SK-N-SH (cell line): ENCODE measurements at regions not wholly inside any gene's neighbourhood (a gene's known extent, or its start where the extent isn't known, plus 50 kb on each side); places are given as distances from the start of the nearest gene placed in this dataset.

ENCODE experiments used
- CTCF ChIA-PET: fragments of 300-600, 350-600 bp; formaldehyde crosslinking; extraction: SDS; loops from one replicate; lab custom pipeline; 2021; lab: Yijun Ruan, JAX
- POLR2A ChIA-PET: fragments of 350-600 bp; sonication (Branson Sonifier 250); formaldehyde crosslinking; extraction: SDS; loops from one replicate; lab custom pipeline; 2020; ENCODE audit warnings: antibody characterized with exemption, inconsistent platforms; lab: Yijun Ruan, JAX
- DNase-seq: peaks from one replicate; pipeline ENCODE4 v3.0.0; 2012
- H2AFZ ChIP-seq: fragments of 200-600 bp; sonication (generic); 2 replicates; pipeline ENCODE4 v1.8.1; 2016; ENCODE audit warnings: antibody characterized with exemption, mild to moderate bottlenecking, low read depth
- H3F3A ChIP-seq: fragments of 200-600 bp; sonication (generic); replicated peaks from 2 replicates; pipeline ENCODE3; 2016; ENCODE audit warnings: antibody characterized with exemption, mild to moderate bottlenecking; ENCODE audit not compliant: insufficient read depth
- H3K27ac ChIP-seq, 2 experiments: fragments of 200-500 bp in 1 of 2; fragments of 200-600 bp in 1 of 2; sonication (Bioruptor generic) in 1 of 2; sonication (generic), shearing (Covaris generic) in 1 of 2; 2 replicates each; pipeline versions ENCODE4 v1.5.1 to v1.6.1; 2014 to 2016; ENCODE audit warnings: low read depth in 2 of 2, inconsistent platforms in 1 of 2, low read length in 1 of 2, mild to moderate bottlenecking in 1 of 2, mixed read lengths in 1 of 2
- H3K27me3 ChIP-seq: fragments of 200-600 bp; sonication (generic), shearing (Covaris generic); 2 replicates; pipeline ENCODE4 v1.6.1; 2016; ENCODE audit warnings: mixed run types; ENCODE audit not compliant: insufficient read depth
- H3K36me3 ChIP-seq, 2 experiments: fragments of 200-500 bp in 1 of 2; fragments of 200-600 bp in 1 of 2; sonication (Bioruptor generic) in 1 of 2; sonication (generic) in 1 of 2; replicated peaks in 1 of 2; 2 replicates each; pipeline versions ENCODE3 to v1.5.1; 2014 to 2016; ENCODE audit warnings: low read length in 1 of 2, mild to moderate bottlenecking in 1 of 2; ENCODE audit not compliant: insufficient read depth in 2 of 2, control insufficient read depth in 1 of 2
- H3K4me1 ChIP-seq, 2 experiments: fragments of 200-500 bp in 1 of 2; fragments of 200-600 bp in 1 of 2; sonication (Bioruptor generic) in 1 of 2; sonication (generic), shearing (Covaris generic) in 1 of 2; 2 replicates each; pipeline versions ENCODE4 v1.5.1 to v1.6.1; 2014 to 2016; ENCODE audit warnings: low read depth in 1 of 2, low read length in 1 of 2, mixed run types in 1 of 2; ENCODE audit not compliant: insufficient read depth in 2 of 2, control insufficient read depth in 1 of 2
- H3K4me2 ChIP-seq: fragments of 200-600 bp; sonication (generic), shearing (Covaris generic); 2 replicates; pipeline ENCODE4 v1.6.1; 2017; ENCODE audit warnings: mixed run types
- H3K4me3 ChIP-seq, 2 experiments: fragments of 200-500 bp in 1 of 2; fragments of 200-600 bp in 1 of 2; sonication (Bioruptor generic) in 1 of 2; sonication (generic), shearing (Covaris generic) in 1 of 2; 2 replicates each; pipeline versions ENCODE4 v1.5.1 to v1.8.1; 2014 to 2016; ENCODE audit warnings: low read depth in 2 of 2, inconsistent platforms in 1 of 2, low read length in 1 of 2, mild to moderate bottlenecking in 1 of 2, mixed read lengths in 1 of 2, moderate library complexity in 1 of 2
- H3K79me2 ChIP-seq: fragments of 200-600 bp; sonication (generic); 2 replicates; pipeline ENCODE4 v1.8.1; 2017; ENCODE audit warnings: mild to moderate bottlenecking; ENCODE audit not compliant: insufficient read depth
- H3K9ac ChIP-seq: fragments of 200-600 bp; sonication (generic); 2 replicates; pipeline ENCODE4 v1.6.1; 2017; ENCODE audit warnings: mixed run types
- H3K9me2 ChIP-seq: fragments of 200-600 bp; sonication (generic); 2 replicates; pipeline ENCODE4 v1.6.1; 2017; ENCODE audit warnings: mixed run types
- H3K9me3 ChIP-seq: fragments of 200-600 bp; sonication (generic); 2 replicates; pipeline ENCODE4 v1.6.1; 2017; ENCODE audit warnings: mixed run types, mild to moderate bottlenecking, moderate library complexity
- H4K20me1 ChIP-seq: fragments of 200-600 bp; sonication (generic); 2 replicates; pipeline ENCODE4 v1.6.1; 2017; ENCODE audit warnings: mild to moderate bottlenecking, mixed run types; ENCODE audit not compliant: insufficient read depth
- CHD2 ChIP-seq: fragments of 150-350 bp; IDR thresholded peaks from 2 replicates; pipeline ENCODE4 v1.6.1; 2018; ENCODE audit warnings: low read length; ENCODE audit not compliant: partially characterized antibody
- EP300 ChIP-seq, 2 experiments: IDR thresholded peaks; 2 replicates each; pipeline versions ENCODE4 v1.4.0 to v1.6.1; 2012; ENCODE audit warnings: borderline replicate concordance in 1 of 2, low read depth in 1 of 2, low read length in 1 of 2
- FOSL2 ChIP-seq: IDR thresholded peaks from 2 replicates; pipeline ENCODE4 v1.4.0; 2012; ENCODE audit warnings: low read depth, mild to moderate bottlenecking, moderate library complexity, borderline replicate concordance
- FOXJ3 ChIP-seq: sonication (generic); formaldehyde crosslinking; IDR thresholded peaks from 2 replicates; pipeline ENCODE4 v1.5.1; 2020; ENCODE audit warnings: mild to moderate bottlenecking, missing genetic modification reagents
- FOXM1 ChIP-seq: IDR thresholded peaks from 2 replicates; pipeline ENCODE4 v1.4.0; 2012; ENCODE audit warnings: low read depth, mild to moderate bottlenecking
- GABPA ChIP-seq: IDR thresholded peaks from 2 replicates; pipeline ENCODE4 v1.4.0; 2012; ENCODE audit warnings: low read depth, mild to moderate bottlenecking
- MAX ChIP-seq: IDR thresholded peaks from 2 replicates; pipeline ENCODE4 v1.4.0; 2012; ENCODE audit warnings: low read depth
- MXI1 ChIP-seq: IDR thresholded peaks from 2 replicates; pipeline ENCODE4 v1.6.1; 2012; ENCODE audit warnings: mild to moderate bottlenecking, low read depth, low read length, improper control_type of control experiment
- NFIC ChIP-seq: IDR thresholded peaks from 2 replicates; pipeline ENCODE4 v1.4.0; 2012; ENCODE audit warnings: borderline replicate concordance
- REST ChIP-seq: IDR thresholded peaks from 2 replicates; pipeline ENCODE4 v1.6.1; 2012; ENCODE audit warnings: mild to moderate bottlenecking, low read depth, low read length, moderate library complexity
- SMC3 ChIP-seq: IDR thresholded peaks from 2 replicates; pipeline ENCODE4 v1.6.1; 2012; ENCODE audit warnings: low read depth, low read length, improper control_type of control experiment
- TAF1 ChIP-seq: IDR thresholded peaks from 2 replicates; pipeline ENCODE4 v1.6.1; 2012; ENCODE audit warnings: low read depth, mild to moderate bottlenecking, low read length, moderate library complexity, borderline replicate concordance
- ZBTB33 ChIP-seq: IDR thresholded peaks from 2 replicates; pipeline ENCODE4 v1.4.0; 2012; ENCODE audit warnings: low read depth, borderline replicate concordance
- WGBS: methylation state at CpG from one replicate; pipeline ENCODE4 v1.1.6; 2017; ENCODE audit warnings: low lambda C conversion rate; 5-methylcytosine and 5-hydroxymethylcytosine counted together
- TF ChIP-seq, protein P1 (sequence below): fragments of 150-350 bp; IDR thresholded peaks from 2 replicates; pipeline ENCODE4 v1.6.1; 2017; ENCODE audit warnings: antibody characterized with exemption, low read length, low read depth, borderline replicate concordance

DNA sequence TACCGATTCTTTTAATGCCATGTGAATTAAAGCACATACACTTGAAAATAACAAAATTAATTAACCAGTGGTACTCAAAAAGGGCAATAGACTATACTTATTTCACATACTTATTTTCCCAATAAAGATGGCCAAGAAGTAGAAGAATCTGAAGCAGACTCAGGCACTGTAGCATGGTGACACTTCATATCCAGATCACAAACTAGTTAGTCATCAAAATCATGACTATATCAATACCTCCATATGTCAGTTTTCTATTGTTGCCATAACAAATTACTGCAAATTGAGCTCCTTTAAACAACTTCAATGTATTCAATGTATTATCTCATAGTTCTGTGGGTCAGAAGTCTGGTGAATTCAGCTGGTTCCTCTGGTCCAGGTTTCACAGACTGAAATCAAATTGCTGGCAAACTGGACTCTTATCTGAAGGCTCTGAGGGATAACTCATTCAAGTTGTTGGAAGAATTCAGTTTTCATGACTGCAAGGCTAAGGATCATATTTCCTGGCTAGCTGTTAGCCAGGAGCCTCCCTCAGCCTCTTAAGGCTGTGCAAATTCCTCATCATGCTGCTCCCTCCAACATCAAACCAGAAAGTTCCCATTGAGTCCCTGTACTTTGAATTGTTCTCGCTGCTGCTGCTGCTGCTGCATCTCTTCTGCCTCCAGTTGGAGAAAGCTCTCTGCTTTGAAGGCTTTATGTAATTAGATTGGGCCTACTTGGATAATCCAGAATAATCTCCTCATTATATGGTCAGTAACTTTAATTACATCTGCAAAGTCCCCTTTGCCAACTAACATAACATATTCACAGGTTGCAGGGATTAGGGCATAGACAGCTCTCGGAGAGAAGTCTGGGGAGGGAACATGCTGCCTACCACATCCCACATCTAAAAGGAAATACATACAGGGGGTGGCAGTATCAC, 91.5 kb downstream of the MRPL39 start (continued):
- TF ChIP-seq REST (no peak), NFIC (no peak), GABPA (no peak)
- TF ChIP-seq, all 33 proteins: peak for 0

GRCh38 chr21:25513810-25514209, 93.5 kb downstream of the MRPL39 start:
- CTCF ChIA-PET, result no interaction called here
- Histone ChIP-seq H3K9me3 (0 out of 2 replicates have a peak, but pooled peaks cover 2% of the 10 kb centered on the region), H3F3A (no peaks in the 10 kb centered on the region), H3K4me3 (no peak overlapping the region), H3K4me2 (no peak overlapping the region), H3K27ac (no peak overlapping the region), H3K27me3 (no peaks in the 10 kb centered on the region), H3K36me3 (no peaks in the 10 kb centered on the region), H3K9ac (no peak overlapping the region), H4K20me1 (no peaks in the 10 kb centered on the region), H3K79me2 (no peaks in the 10 kb centered on the region), H3K4me1 (no peaks in the 10 kb centered on the region; a peak in 1 of 4 replicates), H2AFZ (no peak overlapping the region), H3K9me2 (no peaks in the 10 kb centered on the region)
- WGBS, result 73% methylated on average over 5 of the region's 5 CpGs
- TF ChIP-seq, protein P1, sequence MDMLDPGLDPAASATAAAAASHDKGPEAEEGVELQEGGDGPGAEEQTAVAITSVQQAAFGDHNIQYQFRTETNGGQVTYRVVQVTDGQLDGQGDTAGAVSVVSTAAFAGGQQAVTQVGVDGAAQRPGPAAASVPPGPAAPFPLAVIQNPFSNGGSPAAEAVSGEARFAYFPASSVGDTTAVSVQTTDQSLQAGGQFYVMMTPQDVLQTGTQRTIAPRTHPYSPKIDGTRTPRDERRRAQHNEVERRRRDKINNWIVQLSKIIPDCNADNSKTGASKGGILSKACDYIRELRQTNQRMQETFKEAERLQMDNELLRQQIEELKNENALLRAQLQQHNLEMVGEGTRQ, result no peak
- TF ChIP-seq FOSL2 (no peak), EP300 (IDR thresholded peaks at IDR 0.05; ENCODE audit: borderline replicate concordance in 1 of 2, low read depth in 1 of 2, low read length in 1 of 2) (no peak), CHD2 (no peak), FOXJ3 (CRISPR knock-in tag) (no peak), ZBTB33 (no peak), MAX (no peak), NFIC (no peak), SMC3 (no peak), TAF1 (no peak), FOXM1 (no peak), MXI1 (no peak)
- POLR2A ChIA-PET, result no interaction called here
- DNase-seq, result no peak
